Activated naive CD8-positive, alpha-beta T cell treated with anti-CD3 and anti-CD28 coated beads, Interleukin-2, amount 50 U/mL, for 24 hours (primary cell): ENCODE measurements at regions not wholly inside any gene's neighbourhood (a gene's known extent, or its start where the extent isn't known, plus 50 kb on each side); places are given as distances from the start of the nearest gene placed in this dataset.

Experiments used
- ATAC-seq: fragments of 150-1000 bp; cut with Tn5 transposase; one replicate; pipeline ENCODE4 v1.10.0; 2021
- DNase-seq: peaks from one replicate; pipeline ENCODE4 v3.0.0; 2021
- H3K27ac Mint-ChIP-seq: one replicate; pipeline ENCODE4 v1.8.0; 2021; ENCODE audit warnings: mild to moderate bottlenecking, mixed read lengths
- H3K27me3 Mint-ChIP-seq: one replicate; pipeline ENCODE4 v1.8.0; 2021; ENCODE audit warnings: mixed read lengths
- H3K36me3 Mint-ChIP-seq: one replicate; pipeline ENCODE4 v1.8.0; 2021; ENCODE audit warnings: low read depth, mixed read lengths
- H3K4me1 Mint-ChIP-seq: one replicate; pipeline ENCODE4 v1.8.0; 2021; ENCODE audit warnings: mixed read lengths
- H3K4me3 Mint-ChIP-seq: one replicate; pipeline ENCODE4 v1.8.0; 2021; ENCODE audit warnings: mild to moderate bottlenecking, moderate library complexity, mixed read lengths
- H3K9me3 Mint-ChIP-seq: one replicate; pipeline ENCODE4 v1.8.0; 2021; ENCODE audit warnings: mixed read lengths

DNA sequence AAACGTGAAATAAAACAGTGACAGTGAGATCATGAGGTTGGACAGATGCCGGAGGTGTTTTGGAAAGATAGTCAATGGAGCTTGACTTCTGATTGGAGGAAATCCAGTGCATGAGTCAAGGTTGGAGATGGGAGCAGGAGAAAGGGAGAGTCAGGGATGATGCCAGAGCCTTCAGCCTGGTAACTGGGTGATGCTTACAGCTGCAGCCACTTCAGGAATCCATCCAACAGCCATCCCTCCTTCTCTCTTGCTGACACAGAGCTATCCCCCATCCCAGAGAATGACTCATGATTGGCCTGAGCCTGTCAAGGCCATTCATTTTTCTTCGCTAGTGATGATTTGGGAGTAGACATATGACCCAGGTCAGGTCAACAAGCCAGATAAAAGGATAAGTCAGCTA, 112.8 kb downstream of the SAMD5 start:
- Mint-ChIP-seq H3K4me3 (no peak overlapping the region), H3K27me3 (no peaks in the 10 kb centered on the region), H3K9me3 (no peaks in the 10 kb centered on the region), H3K4me1 (no peaks in the 10 kb centered on the region), H3K27ac (no peak overlapping the region), H3K36me3 (no peaks in the 10 kb centered on the region)
- DNase-seq (no peak), ATAC-seq (no peak)

DNA sequence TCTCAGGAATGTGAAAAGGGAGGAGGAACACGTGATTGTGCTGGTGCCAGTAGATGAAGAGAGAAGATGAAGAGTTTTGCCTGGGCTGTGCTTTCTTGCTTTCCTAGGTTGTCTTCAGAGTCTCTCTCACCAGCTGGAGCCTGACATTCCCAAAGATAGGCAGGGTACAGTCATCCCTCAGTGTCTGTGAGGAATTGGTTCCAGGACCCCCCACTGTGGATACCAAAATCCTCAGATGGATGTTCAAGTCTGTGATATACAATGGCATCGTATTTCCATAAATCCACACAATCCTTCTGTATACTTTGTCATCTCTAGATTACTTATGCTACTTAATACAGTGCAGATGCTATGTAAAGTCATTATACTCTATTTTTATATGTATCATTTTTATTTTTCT, 113.5 kb downstream of the SAMD5 start:
- no peak overlapping the region for H3K27ac Mint-ChIP-seq
- H3K27me3 Mint-ChIP-seq: no peaks in the 10 kb centered on the region
- H3K9me3 Mint-ChIP-seq: no peaks in the 10 kb centered on the region
- no peaks in the 10 kb centered on the region for H3K4me1 Mint-ChIP-seq
- H3K4me3 Mint-ChIP-seq: no peak overlapping the region
- DNase-seq: no peak
- H3K36me3 Mint-ChIP-seq: no peaks in the 10 kb centered on the region
- ATAC-seq: no peak

DNA sequence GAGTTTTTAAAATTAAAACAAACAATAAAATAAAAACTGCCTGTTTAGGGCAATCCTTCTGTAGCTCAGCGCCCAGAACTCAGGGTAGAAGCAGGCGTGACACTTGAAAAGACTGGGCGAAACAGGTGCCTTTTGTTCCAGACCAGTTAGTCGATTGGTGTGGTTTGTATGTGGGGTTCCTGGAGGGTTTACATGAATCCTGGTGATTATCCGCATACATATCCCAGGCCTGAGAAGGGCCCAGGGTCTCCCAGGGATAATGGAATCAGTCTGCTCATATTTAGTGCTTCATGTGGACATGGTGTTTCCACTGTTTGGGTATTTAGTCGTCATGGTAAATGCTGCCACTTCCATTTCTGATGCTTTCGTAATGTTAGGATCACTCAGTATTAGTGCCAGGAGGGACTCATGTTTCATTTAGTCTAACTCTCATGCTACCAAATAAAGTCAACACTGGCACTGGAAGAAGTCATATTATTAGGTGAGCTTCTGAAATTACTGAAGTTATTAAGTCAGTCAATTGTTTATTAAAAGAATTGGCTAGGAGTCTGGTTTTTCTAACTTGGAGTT, 116.5 kb downstream of the SAMD5 start:
- H3K27me3 Mint-ChIP-seq: peaks cover 1% of the 10 kb centered on the region
- DNase-seq (no peak), ATAC-seq (no peak)
- no peak overlapping the region for H3K27ac Mint-ChIP-seq
- H3K4me1 Mint-ChIP-seq: no peaks in the 10 kb centered on the region
- no peak overlapping the region for H3K4me3 Mint-ChIP-seq
- H3K9me3 Mint-ChIP-seq: no peaks in the 10 kb centered on the region
- H3K36me3 Mint-ChIP-seq: no peaks in the 10 kb centered on the region

DNA sequence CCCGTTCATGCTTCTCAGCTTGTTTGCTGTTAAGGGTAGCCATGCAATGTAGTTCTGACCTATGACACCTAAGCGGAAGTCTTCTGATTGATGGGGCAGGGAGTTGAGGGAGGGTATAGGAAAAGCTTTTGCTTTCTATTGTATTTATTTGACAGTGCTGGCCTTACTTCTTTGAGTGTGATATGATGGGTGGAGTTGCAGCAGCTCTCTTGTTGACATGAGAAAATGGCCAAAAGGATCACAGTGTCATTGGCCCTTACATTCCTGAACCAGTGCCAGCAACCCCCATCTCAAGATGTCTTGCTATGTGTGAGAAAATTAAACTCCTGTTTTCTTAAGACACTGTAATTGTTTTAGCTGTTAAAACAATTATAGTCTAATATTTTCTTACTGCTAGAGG, 117.5 kb downstream of the SAMD5 start:
- no peak for DNase-seq
- no peaks in the 10 kb centered on the region for H3K36me3 Mint-ChIP-seq
- H3K9me3 Mint-ChIP-seq: no peaks in the 10 kb centered on the region
- H3K4me1 Mint-ChIP-seq: no peaks in the 10 kb centered on the region
- no peak overlapping the region for H3K27ac Mint-ChIP-seq
- peaks cover 1% of the 10 kb centered on the region for H3K27me3 Mint-ChIP-seq
- ATAC-seq: no peak
- H3K4me3 Mint-ChIP-seq: no peak overlapping the region

DNA sequence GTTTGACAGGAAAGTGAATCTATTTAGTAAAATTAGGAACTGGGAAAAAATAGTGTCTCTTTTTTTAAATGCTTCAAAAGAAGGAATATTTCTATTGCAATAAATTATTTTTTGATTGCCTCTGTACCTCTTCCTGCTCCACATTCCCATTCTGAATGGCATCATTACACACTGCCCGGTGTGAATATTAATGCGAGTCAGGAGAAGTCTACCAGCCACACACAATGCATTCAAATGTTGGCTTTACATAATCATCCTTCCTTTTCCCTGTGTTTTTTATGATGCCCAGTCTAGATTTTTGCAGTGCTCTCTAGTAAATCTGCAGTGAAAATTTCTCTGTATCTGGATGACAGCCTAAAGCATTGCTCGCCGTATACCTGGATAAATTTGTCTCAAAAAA, 118.9 kb downstream of the SAMD5 start:
- Mint-ChIP-seq H3K4me3 (no peak overlapping the region), H3K4me1 (no peaks in the 10 kb centered on the region), H3K9me3 (no peaks in the 10 kb centered on the region), H3K27me3 (peaks cover 1% of the 10 kb centered on the region), H3K27ac (no peak overlapping the region), H3K36me3 (no peaks in the 10 kb centered on the region)
- DNase-seq (no peak), ATAC-seq (no peak)

DNA sequence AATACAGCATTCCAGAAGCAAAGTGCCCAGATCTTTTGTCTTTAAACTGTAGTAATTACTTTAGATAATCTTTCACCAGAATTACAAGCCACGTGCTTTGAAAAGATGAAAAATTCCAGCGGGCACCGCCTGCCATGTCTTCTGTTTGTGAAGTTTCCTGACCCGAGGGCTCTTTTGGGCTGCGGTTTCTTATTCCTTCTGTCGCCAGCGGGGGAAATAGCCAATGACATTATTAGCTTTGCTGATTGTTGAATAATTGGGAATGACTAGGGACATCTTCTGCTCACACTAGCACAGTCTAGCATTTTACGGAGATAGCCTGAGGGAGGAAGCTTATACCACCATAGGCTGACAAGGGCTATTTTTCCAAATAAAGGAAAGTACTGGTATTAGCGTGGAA, 124.7 kb downstream of the SAMD5 start:
- no peaks in the 10 kb centered on the region for H3K36me3 Mint-ChIP-seq
- H3K4me1 Mint-ChIP-seq: no peaks in the 10 kb centered on the region
- H3K27ac Mint-ChIP-seq: no peak overlapping the region
- peaks cover 11% of the 10 kb centered on the region for H3K9me3 Mint-ChIP-seq
- no peak overlapping the region for H3K4me3 Mint-ChIP-seq
- ATAC-seq (no peak), DNase-seq (no peak)
- H3K27me3 Mint-ChIP-seq: peaks cover 1% of the 10 kb centered on the region

DNA sequence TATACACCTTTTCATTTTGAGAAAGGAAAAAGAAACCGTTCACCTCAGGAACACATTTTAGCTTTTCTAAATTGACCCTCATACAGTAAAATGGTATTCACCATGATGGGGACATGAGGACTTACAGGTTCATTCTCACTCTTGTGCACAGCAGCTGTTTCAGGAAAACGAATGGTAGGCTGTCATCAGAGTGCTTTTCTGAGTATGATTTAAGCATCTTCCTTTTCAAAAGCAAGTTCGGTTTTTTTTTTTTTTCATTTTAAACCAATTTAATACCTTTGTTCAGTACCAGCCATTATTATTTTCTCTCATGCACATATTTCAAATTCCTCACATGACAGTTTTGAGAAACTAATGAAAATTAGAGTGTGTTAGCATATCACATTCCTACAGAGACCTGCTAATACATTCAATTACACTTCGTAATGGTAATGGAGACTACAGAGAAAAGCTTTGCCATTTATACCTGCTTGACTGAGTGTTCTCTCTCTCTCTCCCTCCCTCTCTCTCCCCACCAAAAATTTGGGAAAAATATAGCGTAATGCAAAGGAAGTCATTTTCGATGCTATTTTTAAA, 129.2 kb downstream of the SAMD5 start:
- peaks cover 11% of the 10 kb centered on the region for H3K9me3 Mint-ChIP-seq
- no peak overlapping the region for H3K4me3 Mint-ChIP-seq

DNA sequence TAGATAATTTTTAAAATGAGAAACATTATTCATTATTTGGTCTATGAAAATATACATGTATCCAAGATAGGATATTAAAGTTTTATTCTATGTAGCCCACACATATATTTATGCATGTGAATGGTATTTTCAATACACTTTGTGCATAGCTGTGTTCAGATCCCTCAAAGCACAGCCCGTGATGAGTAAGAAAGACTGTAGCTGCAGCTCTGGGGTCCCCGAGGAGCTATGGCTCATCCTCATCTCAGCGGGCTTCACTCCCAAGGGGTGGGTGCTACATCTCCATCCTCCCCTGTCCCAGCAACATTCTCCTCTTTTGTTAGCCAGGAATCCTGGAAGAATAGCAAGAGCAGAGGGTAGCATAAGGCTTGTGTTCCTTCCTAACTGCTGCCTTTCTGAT, 130.8 kb downstream of the SAMD5 start:
- H3K27ac Mint-ChIP-seq: no peak overlapping the region
- no peaks in the 10 kb centered on the region for H3K4me1 Mint-ChIP-seq
- no peak for ATAC-seq

More for the DNA sequence above, 129.2 kb downstream of the SAMD5 start:
- Mint-ChIP-seq H3K27ac (no peak overlapping the region), H3K27me3 (peaks cover 2% of the 10 kb centered on the region), H3K36me3 (no peaks in the 10 kb centered on the region), H3K4me1 (no peaks in the 10 kb centered on the region)
- DNase-seq (no peak), ATAC-seq (no peak)

DNA sequence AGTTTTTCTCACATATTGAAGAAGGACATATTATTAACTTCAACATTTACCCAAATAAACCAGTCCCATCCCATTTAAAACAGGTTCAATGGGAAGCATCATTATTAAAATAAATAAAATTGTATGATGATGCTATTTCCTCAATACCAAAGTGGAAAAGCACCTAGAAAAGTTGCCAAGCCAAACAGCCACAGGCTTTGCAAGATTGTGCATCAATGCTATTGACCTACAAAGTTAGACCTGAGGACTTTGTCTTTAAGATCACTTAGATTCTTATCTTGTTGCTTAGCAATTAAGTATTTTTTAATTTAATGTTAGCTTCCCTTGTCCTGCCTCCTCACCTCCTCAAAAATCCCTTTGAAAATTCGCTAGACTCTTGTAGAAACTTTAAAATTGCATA, 132.1 kb downstream of the SAMD5 start:
- H3K27me3 Mint-ChIP-seq: peaks cover 2% of the 10 kb centered on the region
- H3K4me1 Mint-ChIP-seq: no peaks in the 10 kb centered on the region
- H3K36me3 Mint-ChIP-seq: no peaks in the 10 kb centered on the region
- H3K27ac Mint-ChIP-seq: no peak overlapping the region
- ATAC-seq: no peak
- H3K4me3 Mint-ChIP-seq: no peak overlapping the region
- DNase-seq: no peak
- no peaks in the 10 kb centered on the region for H3K9me3 Mint-ChIP-seq

More for the DNA sequence above, 130.8 kb downstream of the SAMD5 start:
- Mint-ChIP-seq H3K27me3 (peaks cover 2% of the 10 kb centered on the region), H3K9me3 (peaks cover 7% of the 10 kb centered on the region), H3K4me3 (no peak overlapping the region), H3K36me3 (no peaks in the 10 kb centered on the region)
- DNase-seq: no peak

DNA sequence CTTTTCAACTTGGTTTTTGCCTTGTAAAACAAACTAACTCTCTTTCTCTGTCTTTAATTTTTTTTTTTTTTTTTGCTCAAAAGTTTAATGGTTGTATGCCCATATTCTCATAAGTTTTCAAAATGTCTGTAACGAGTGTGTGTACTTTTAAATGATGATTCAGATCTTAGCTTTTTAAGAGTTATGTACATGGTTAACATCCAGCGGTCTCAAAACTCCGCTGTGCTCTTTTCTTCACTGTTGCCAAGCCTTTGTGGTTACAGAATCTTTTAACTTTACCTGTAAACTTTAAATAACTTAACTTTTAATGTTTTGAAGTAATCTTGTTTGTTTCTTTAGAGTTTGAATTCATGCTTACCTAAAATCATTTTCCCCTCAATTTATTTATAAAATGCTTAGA, 133.0 kb downstream of the SAMD5 start:
- Mint-ChIP-seq H3K4me1 (no peaks in the 10 kb centered on the region), H3K36me3 (no peaks in the 10 kb centered on the region), H3K4me3 (no peak overlapping the region), H3K27me3 (peaks cover 2% of the 10 kb centered on the region), H3K27ac (no peak overlapping the region), H3K9me3 (no peaks in the 10 kb centered on the region)
- DNase-seq (no peak), ATAC-seq (no peak)

DNA sequence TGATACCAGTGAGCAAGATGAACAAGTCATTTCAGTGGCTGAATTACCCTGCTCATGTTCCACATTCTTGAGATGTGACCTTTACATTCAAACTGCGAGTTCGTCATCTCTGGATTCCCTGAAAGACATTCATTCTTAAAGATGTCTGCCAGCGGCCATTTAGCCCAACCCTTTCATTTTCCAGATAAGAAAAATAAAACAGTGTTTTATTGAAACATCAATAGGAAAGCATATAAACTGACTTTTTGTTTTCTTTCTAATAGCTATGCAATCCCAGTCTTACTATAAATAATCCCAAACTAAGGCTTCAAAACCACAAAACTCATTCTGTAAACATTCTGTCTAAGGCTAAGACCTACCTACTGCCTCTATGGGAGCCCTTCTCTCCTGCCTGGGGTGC, 134.0 kb downstream of the SAMD5 start:
- Mint-ChIP-seq H3K27ac (no peak overlapping the region), H3K9me3 (no peaks in the 10 kb centered on the region), H3K4me3 (no peak overlapping the region), H3K36me3 (no peaks in the 10 kb centered on the region), H3K4me1 (no peaks in the 10 kb centered on the region), H3K27me3 (peaks cover 2% of the 10 kb centered on the region)
- DNase-seq (no peak), ATAC-seq (no peak)

DNA sequence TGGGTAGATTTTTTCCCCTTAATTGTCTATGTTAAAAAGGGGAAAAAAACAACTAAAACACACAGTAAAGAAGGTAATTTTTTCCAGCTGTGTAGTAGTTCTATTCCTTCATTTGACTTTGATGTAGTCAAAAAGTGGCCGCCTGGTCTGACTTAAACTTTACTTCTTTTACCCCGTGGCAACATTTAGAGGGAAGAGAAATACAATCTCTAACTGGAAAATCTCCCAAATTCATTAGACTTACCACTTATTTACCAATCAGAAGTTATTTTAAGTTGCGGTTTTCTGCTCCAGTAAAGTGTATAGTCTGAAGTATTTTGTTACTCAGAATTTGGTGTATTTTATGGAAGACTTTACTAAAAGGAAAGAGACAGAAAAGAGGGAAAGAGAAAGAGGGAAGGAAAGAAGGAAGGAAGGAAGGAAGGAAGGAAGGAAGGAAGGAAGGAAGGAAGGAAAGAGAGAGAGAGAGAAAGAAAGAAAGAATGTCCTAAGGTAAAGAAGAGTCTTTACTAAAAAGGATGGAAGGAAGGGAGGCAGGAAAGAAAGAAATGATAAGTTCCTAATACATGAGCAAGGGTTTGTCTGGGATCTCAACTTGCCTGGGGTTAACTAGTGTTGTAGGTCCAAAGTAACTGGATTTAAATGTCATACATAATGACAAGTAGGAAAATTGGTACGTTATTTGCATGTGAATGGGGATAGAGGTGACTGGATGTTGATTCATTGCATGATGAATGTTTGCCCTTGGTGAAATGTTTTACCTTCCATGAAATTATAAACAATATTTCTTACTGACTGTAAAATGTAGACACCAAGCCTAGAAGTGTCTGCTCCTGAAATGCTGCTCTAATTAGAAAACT, 135.1 kb downstream of the SAMD5 start:
- no peaks in the 10 kb centered on the region for H3K4me1 Mint-ChIP-seq
- no peaks in the 10 kb centered on the region for H3K9me3 Mint-ChIP-seq
- H3K4me3 Mint-ChIP-seq: no peak overlapping the region
- peaks cover 2% of the 10 kb centered on the region for H3K27me3 Mint-ChIP-seq
- H3K36me3 Mint-ChIP-seq: no peaks in the 10 kb centered on the region
- DNase-seq (no peak), ATAC-seq (no peak)
- no peak overlapping the region for H3K27ac Mint-ChIP-seq

DNA sequence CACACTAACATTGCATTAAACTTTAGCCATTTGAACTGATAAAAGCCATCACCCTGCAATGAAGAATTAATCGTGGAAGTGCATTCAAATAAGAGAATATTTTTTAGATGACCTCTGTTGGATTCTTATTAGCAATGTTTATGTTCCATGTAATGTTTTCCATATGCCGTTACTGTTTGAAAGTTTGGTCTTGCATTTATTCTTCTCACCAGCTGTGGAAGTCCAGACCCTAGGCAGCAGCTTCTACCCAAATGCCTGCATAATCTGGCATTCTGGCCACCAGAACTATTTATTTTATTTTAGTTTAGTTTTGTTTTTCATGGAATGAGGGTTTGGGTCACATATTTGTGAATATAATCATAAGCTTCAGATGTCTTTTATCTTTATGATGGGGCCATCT, 140.4 kb downstream of the SAMD5 start:
- Mint-ChIP-seq H3K4me1 (no peaks in the 10 kb centered on the region), H3K36me3 (no peaks in the 10 kb centered on the region), H3K9me3 (no peaks in the 10 kb centered on the region), H3K27me3 (no peaks in the 10 kb centered on the region), H3K4me3 (no peak overlapping the region), H3K27ac (no peak overlapping the region)
- ATAC-seq (no peak), DNase-seq (no peak)

DNA sequence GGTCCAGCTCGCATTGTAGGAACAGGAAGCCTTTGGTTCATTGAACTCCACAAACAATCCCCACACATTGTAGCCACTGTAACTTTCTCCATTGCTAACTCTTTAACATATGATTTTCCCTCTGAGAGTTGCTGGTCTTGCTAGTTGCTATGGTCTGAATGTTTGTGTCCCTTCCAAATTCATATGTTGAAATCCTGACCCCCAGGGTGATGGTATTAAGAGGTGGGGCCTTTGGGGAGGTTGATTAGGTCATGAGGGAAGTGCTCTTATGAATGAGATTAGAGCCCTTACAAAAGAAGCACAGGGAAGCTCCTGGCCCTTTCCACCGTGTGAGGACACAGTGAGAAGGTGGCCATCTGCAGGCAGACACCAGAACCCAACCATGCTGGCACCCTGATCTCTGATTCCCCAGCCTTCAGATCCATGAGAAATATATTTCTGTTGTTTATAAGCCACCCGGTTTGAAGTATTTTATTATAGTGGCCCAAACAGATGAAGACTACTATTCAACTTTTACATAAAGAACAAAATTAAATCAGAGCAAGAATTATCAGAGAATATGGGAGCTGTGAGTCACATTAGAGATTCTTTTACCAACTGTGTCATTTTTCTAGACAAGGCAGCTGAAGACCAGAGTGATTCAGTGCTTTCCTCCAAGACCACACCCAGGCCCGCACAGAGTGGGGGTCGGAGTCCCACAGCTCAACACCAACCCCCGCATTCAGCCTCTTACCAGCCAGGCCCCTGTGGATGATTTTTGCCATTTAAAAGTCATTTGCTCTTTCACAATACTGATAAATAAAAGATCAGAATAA, 143.0 kb downstream of the SAMD5 start:
- no peaks in the 10 kb centered on the region for H3K36me3 Mint-ChIP-seq
- DNase-seq (no peak), ATAC-seq (no peak)
- no peaks in the 10 kb centered on the region for H3K9me3 Mint-ChIP-seq
- no peaks in the 10 kb centered on the region for H3K27me3 Mint-ChIP-seq
- no peaks in the 10 kb centered on the region for H3K4me1 Mint-ChIP-seq
- no peak overlapping the region for H3K4me3 Mint-ChIP-seq
- H3K27ac Mint-ChIP-seq: no peak overlapping the region

DNA sequence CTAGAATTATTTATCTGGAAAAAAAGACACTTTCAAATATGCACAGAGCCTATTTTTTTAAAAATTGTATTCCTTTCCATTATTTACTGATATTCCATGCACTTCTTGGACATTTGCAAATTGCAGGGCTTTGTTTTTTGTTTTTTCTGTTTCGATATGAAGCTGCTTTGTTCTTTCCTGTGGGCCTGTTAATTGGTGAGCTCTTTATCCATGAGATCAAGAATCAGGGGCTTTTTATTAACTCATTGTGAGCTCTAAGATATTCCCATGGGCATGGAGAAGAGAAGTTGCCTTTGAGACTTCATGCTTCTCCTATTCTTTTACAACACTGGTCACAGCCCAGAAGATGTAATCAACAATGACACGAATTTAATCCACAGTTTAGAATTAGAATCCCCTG, 145.1 kb downstream of the SAMD5 start:
- Mint-ChIP-seq H3K4me1 (no peaks in the 10 kb centered on the region), H3K27ac (no peak overlapping the region), H3K27me3 (no peaks in the 10 kb centered on the region), H3K4me3 (no peak overlapping the region), H3K9me3 (no peaks in the 10 kb centered on the region), H3K36me3 (no peaks in the 10 kb centered on the region)
- ATAC-seq (no peak), DNase-seq (no peak)
